ENCODE measurements at regions not wholly inside any gene's neighbourhood (a gene's known extent, or its start where the extent isn't known, plus 50 kb on each side); places are given as distances from the start of the nearest gene placed in this dataset.

- Histone ChIP-seq H3K9me3 (ENCODE audit: control extremely low read depth in 1 of 3, control insufficient read depth in 2 of 3, insufficient read depth in 1 of 3, low read length in 2 of 3) (no peaks in the 10 kb centered on the region), H3K4me2 (replicated peaks; ENCODE audit: low read depth, low read length, poor library complexity, severe bottlenecking) (no peak overlapping the region), H3K4me3 (ENCODE audit: control extremely low read depth in 1 of 5, extremely low read depth in 1 of 5, insufficient read depth in 1 of 5, low read depth in 2 of 5, low read length in 4 of 5) (no peak overlapping the region), H4K20me1 (ENCODE audit: control insufficient read depth, insufficient read depth, low read length, poor library complexity, severe bottlenecking) (no peaks in the 10 kb centered on the region), H3K27ac (ENCODE audit: low read length in 2 of 2) (no peak overlapping the region), H3K4me1 (ENCODE audit: control insufficient read depth in 2 of 2, insufficient read depth in 2 of 2, low read length in 2 of 2) (no peaks in the 10 kb centered on the region), H3K79me2 (ENCODE audit: control insufficient read depth, insufficient read depth, low read length) (no peaks in the 10 kb centered on the region), H2AFZ (ENCODE audit: insufficient read depth, low read depth, low read length, poor library complexity, severe bottlenecking) (no peak overlapping the region), H3K9ac (ENCODE audit: low read length) (no peak overlapping the region), H3K27me3 (replicated peaks in 1 of 4; ENCODE audit: control extremely low read depth in 1 of 4, control insufficient read depth in 3 of 4, insufficient read depth in 4 of 4, low read length in 3 of 4) (no peaks in the 10 kb centered on the region), H3K36me3 (replicated peaks in 1 of 2; ENCODE audit: control extremely low read depth in 1 of 2, control insufficient read depth in 1 of 2, extremely low read depth in 1 of 2, insufficient read depth in 2 of 2, low read length in 1 of 2) (no peaks in the 10 kb centered on the region)
- DNase-seq (no peak), ATAC-seq (ENCODE audit: low read depth) (no peak)
- Mint-ChIP-seq H3K4me1 (no peaks in the 10 kb centered on the region), H3K9me3 (ENCODE audit: insufficient read depth) (no peaks in the 10 kb centered on the region), H3K4me3 (no peak overlapping the region), H3K27me3 (no peaks in the 10 kb centered on the region), H3K27ac (no peak overlapping the region)
- intact Hi-C loops (cut with micrococcal nuclease) = no loop called here
- no peak for TF ChIP-seq CTCF (IDR thresholded peaks at IDR 0.05)
- no peak for TF ChIP-seq EZH2 (IDR thresholded peaks at IDR 0.05; ENCODE audit: borderline replicate concordance, insufficient read depth, low read depth, low read length, poor library complexity, severe bottlenecking)
- ChIA-PET CTCF (no interaction called here), POLR2A (no interaction called here)
- 100% methylated on average over 3 of the region's 7 CpGs for WGBS (ENCODE audit: insufficient coverage)
Measured at GRCh38 chr6:98498144-98498775, 336.1 kb upstream of the POU3F2 start.

- no peaks in the 10 kb centered on the region for H3K36me3 ChIP-seq (replicated peaks in 1 of 2; ENCODE audit: control extremely low read depth in 1 of 2, control insufficient read depth in 1 of 2, extremely low read depth in 1 of 2, insufficient read depth in 2 of 2, low read length in 1 of 2)
- H3K4me1 ChIP-seq (ENCODE audit: control insufficient read depth in 2 of 2, insufficient read depth in 2 of 2, low read length in 2 of 2) = no peaks in the 10 kb centered on the region
- Mint-ChIP-seq H3K9me3 (ENCODE audit: insufficient read depth) (no peaks in the 10 kb centered on the region), H3K27ac (no peak overlapping the region), H3K4me3 (no peak overlapping the region), H3K4me1 (no peaks in the 10 kb centered on the region), H3K27me3 (no peaks in the 10 kb centered on the region)
- no peaks in the 10 kb centered on the region for H3K9me3 ChIP-seq (ENCODE audit: control extremely low read depth in 1 of 3, control insufficient read depth in 2 of 3, insufficient read depth in 1 of 3, low read length in 2 of 3)
- no peak overlapping the region for H3K4me3 ChIP-seq (ENCODE audit: control extremely low read depth in 1 of 5, extremely low read depth in 1 of 5, insufficient read depth in 1 of 5, low read depth in 2 of 5, low read length in 4 of 5)
- POLR2A ChIA-PET = no interaction called here
- intact Hi-C loops (cut with micrococcal nuclease) = no loop called here
- no peaks in the 10 kb centered on the region for H3K27me3 ChIP-seq (replicated peaks in 1 of 4; ENCODE audit: control extremely low read depth in 1 of 4, control insufficient read depth in 3 of 4, insufficient read depth in 4 of 4, low read length in 3 of 4)
- no peak for TF ChIP-seq CTCF (IDR thresholded peaks at IDR 0.05)
- no peak for TF ChIP-seq EZH2 (IDR thresholded peaks at IDR 0.05; ENCODE audit: borderline replicate concordance, insufficient read depth, low read depth, low read length, poor library complexity, severe bottlenecking)
- H3K4me2 ChIP-seq (replicated peaks; ENCODE audit: low read depth, low read length, poor library complexity, severe bottlenecking) = no peak overlapping the region
- WGBS (ENCODE audit: insufficient coverage) = 0% methylated on average over 1 of the region's 3 CpGs
- H2AFZ ChIP-seq (ENCODE audit: insufficient read depth, low read depth, low read length, poor library complexity, severe bottlenecking) = no peak overlapping the region
- no peak overlapping the region for H3K9ac ChIP-seq (ENCODE audit: low read length)
- CTCF ChIA-PET = no interaction called here
- H3K79me2 ChIP-seq (ENCODE audit: control insufficient read depth, insufficient read depth, low read length) = no peaks in the 10 kb centered on the region
- no peaks in the 10 kb centered on the region for H4K20me1 ChIP-seq (ENCODE audit: control insufficient read depth, insufficient read depth, low read length, poor library complexity, severe bottlenecking)
- DNase-seq (no peak), ATAC-seq (ENCODE audit: low read depth) (no peak)
- no peak overlapping the region for H3K27ac ChIP-seq (ENCODE audit: low read length in 2 of 2)
Measured at GRCh38 chr6:98498866-98499265, 335.5 kb upstream of the POU3F2 start.

Data from B cell (primary cell).